OCI-LY3 (cell line): ENCODE measurements at regions not wholly inside any gene's neighbourhood (a gene's known extent, or its start where the extent isn't known, plus 50 kb on each side); places are given as distances from the start of the nearest gene placed in this dataset.

ENCODE experiments used
- CTCF ChIP-seq: fragments of 200-600, 300-600 bp; sonication (generic); IDR thresholded peaks from 2 replicates; pipeline ENCODE4 v1.5.1; 2014; ENCODE audit warnings: antibody characterized with exemption, low read length, low read depth
- EZH2phosphoT487 ChIP-seq: fragments of 200-600 bp; shearing (Covaris generic); IDR thresholded peaks from 2 replicates; pipeline ENCODE4 v1.6.1; 2018; ENCODE audit warnings: antibody characterized with exemption, mixed run types, low read depth

GRCh38 chr2:225788571-225789094, 389.1 kb downstream of the NYAP2 start:
- TF ChIP-seq CTCF (no peak), EZH2phosphoT487 (no peak)
